Osteocyte (in vitro differentiated cells): ENCODE measurements at regions not wholly inside any gene's neighbourhood (a gene's known extent, or its start where the extent isn't known, plus 50 kb on each side); places are given as distances from the start of the nearest gene placed in this dataset.

Experiments used
- DNase-seq: peaks from one replicate; pipeline ENCODE4 v3.0.0; 2021; ENCODE audit warnings: mixed read lengths; ENCODE audit not compliant: unreplicated experiment; ENCODE audit errors: extremely low spot score
- H3K27ac Mint-ChIP-seq: one replicate; pipeline ENCODE4 v1.8.0; 2021; ENCODE audit warnings: mild to moderate bottlenecking, mixed read lengths; ENCODE audit not compliant: unreplicated experiment
- H3K27me3 Mint-ChIP-seq: one replicate; pipeline ENCODE4 v1.8.0; 2021; ENCODE audit warnings: mixed read lengths; ENCODE audit not compliant: unreplicated experiment
- H3K36me3 Mint-ChIP-seq: one replicate; pipeline ENCODE4 v1.8.0; 2021; ENCODE audit warnings: mixed read lengths; ENCODE audit not compliant: unreplicated experiment
- H3K4me1 Mint-ChIP-seq: one replicate; pipeline ENCODE4 v1.8.0; 2021; ENCODE audit warnings: mixed read lengths; ENCODE audit not compliant: unreplicated experiment
- H3K4me3 Mint-ChIP-seq: one replicate; pipeline ENCODE4 v1.8.0; 2021; ENCODE audit warnings: mild to moderate bottlenecking, moderate library complexity, mixed read lengths; ENCODE audit not compliant: unreplicated experiment
- H3K9me3 Mint-ChIP-seq: one replicate; pipeline ENCODE4 v1.8.0; 2021; ENCODE audit warnings: mixed read lengths; ENCODE audit not compliant: unreplicated experiment
- CTCF ChIP-seq: fragments of 200-600 bp; sonication (generic); IDR thresholded peaks from 2 replicates; pipeline ENCODE4 v1.5.0; 2021; ENCODE audit warnings: antibody characterized with exemption, mild to moderate bottlenecking, moderate library complexity

- H3K27me3 Mint-ChIP-seq, result no peaks in the 10 kb centered on the region
- H3K27ac Mint-ChIP-seq, result no peak overlapping the region
- no peak for DNase-seq
- H3K36me3 Mint-ChIP-seq, result no peaks in the 10 kb centered on the region
- H3K4me1 Mint-ChIP-seq, result no peaks in the 10 kb centered on the region
- H3K9me3 Mint-ChIP-seq, result no peaks in the 10 kb centered on the region
- TF ChIP-seq CTCF, result no peak
- H3K4me3 Mint-ChIP-seq, result no peak overlapping the region
Observed at GRCh38 chr2:29990129-29990528, 68.7 kb upstream of the ALK start.

GRCh38 chr2:29991086-29991485 is 69.7 kb upstream of the ALK start:
- Mint-ChIP-seq H3K36me3 (no peaks in the 10 kb centered on the region), H3K4me3 (no peak overlapping the region), H3K27me3 (no peaks in the 10 kb centered on the region), H3K9me3 (no peaks in the 10 kb centered on the region), H3K27ac (no peak overlapping the region), H3K4me1 (no peaks in the 10 kb centered on the region)
- no peak for DNase-seq
- TF ChIP-seq CTCF, result no peak

GRCh38 chr2:29995241-29995640 is 73.9 kb upstream of the ALK start:
- Mint-ChIP-seq H3K4me3 (no peak overlapping the region), H3K27me3 (no peaks in the 10 kb centered on the region), H3K36me3 (no peaks in the 10 kb centered on the region), H3K9me3 (peaks cover 7% of the 10 kb centered on the region), H3K4me1 (no peaks in the 10 kb centered on the region), H3K27ac (no peak overlapping the region)
- DNase-seq, result no peak
- TF ChIP-seq CTCF, result no peak

- Mint-ChIP-seq H3K9me3 (peaks cover 7% of the 10 kb centered on the region), H3K36me3 (no peaks in the 10 kb centered on the region), H3K4me3 (no peak overlapping the region), H3K27me3 (no peaks in the 10 kb centered on the region), H3K4me1 (no peaks in the 10 kb centered on the region), H3K27ac (no peak overlapping the region)
- TF ChIP-seq CTCF, result no peak
- DNase-seq, result no peak
Observed at GRCh38 chr2:30003128-30003527, 81.7 kb upstream of the ALK start.

GRCh38 chr2:30022444-30023071 is 101.2 kb upstream of the ALK start:
- DNase-seq, result no peak
- Mint-ChIP-seq H3K27ac (no peak overlapping the region), H3K4me3 (no peak overlapping the region), H3K4me1 (peaks cover 4% of the 10 kb centered on the region), H3K9me3 (no peaks in the 10 kb centered on the region), H3K36me3 (no peaks in the 10 kb centered on the region), H3K27me3 (peaks cover 6% of the 10 kb centered on the region)
- TF ChIP-seq CTCF, result no peak
